H9 (cell line): ENCODE measurements at regions not wholly inside any gene's neighbourhood (a gene's known extent, or its start where the extent isn't known, plus 50 kb on each side); places are given as distances from the start of the nearest gene placed in this dataset.

Experiments used
- DNase-seq: peaks from one replicate; pipeline ENCODE4 v3.0.0-alpha.2; 2017
- H2AFZ ChIP-seq: one replicate; pipeline ENCODE4 v1.6.1; 2013; ENCODE audit warnings: mild to moderate bottlenecking, low read length, control low read depth, moderate library complexity
- H2AK5ac ChIP-seq: 2 replicates; pipeline ENCODE4 v1.6.1; 2013; ENCODE audit warnings: low read length, control low read depth, mixed read lengths; ENCODE audit not compliant: insufficient read length
- H2BK120ac ChIP-seq: one replicate; pipeline ENCODE4 v1.6.1; 2013; ENCODE audit warnings: low read depth, mild to moderate bottlenecking, low read length, control low read depth, inconsistent platforms; ENCODE audit not compliant: poor library complexity, severe bottlenecking
- H2BK12ac ChIP-seq: 2 replicates; pipeline ENCODE4 v1.6.1; 2013; ENCODE audit warnings: low read length, control low read depth, mixed read lengths, low read depth; ENCODE audit not compliant: insufficient read length
- H2BK15ac ChIP-seq: 2 replicates; pipeline ENCODE4 v1.6.1; 2013; ENCODE audit warnings: low read depth, low read length, control low read depth
- H2BK20ac ChIP-seq: one replicate; pipeline ENCODE4 v1.6.1; 2013; ENCODE audit warnings: low read depth, mild to moderate bottlenecking, low read length, control low read depth, inconsistent platforms; ENCODE audit not compliant: poor library complexity, severe bottlenecking
- H2BK5ac ChIP-seq: 2 replicates; pipeline ENCODE4 v1.6.1; 2013; ENCODE audit warnings: low read length, control low read depth, mixed read lengths; ENCODE audit not compliant: insufficient read length
- H3K14ac ChIP-seq: 2 replicates; pipeline ENCODE4 v1.6.1; 2013; ENCODE audit warnings: low read length, control low read depth; ENCODE audit not compliant: insufficient read depth
- H3K18ac ChIP-seq: 2 replicates; pipeline ENCODE4 v1.6.1; 2013; ENCODE audit warnings: low read depth, mild to moderate bottlenecking, mixed read lengths, low read length, control low read depth; ENCODE audit not compliant: insufficient read length
- H3K23ac ChIP-seq: 2 replicates; pipeline ENCODE4 v1.6.1; 2013; ENCODE audit warnings: low read length, control low read depth, mixed read lengths, low read depth; ENCODE audit not compliant: insufficient read length
- H3K23me2 ChIP-seq: 2 replicates; pipeline ENCODE4 v1.6.1; 2013; ENCODE audit warnings: low read depth, mild to moderate bottlenecking, mixed read lengths, low read length, control low read depth; ENCODE audit not compliant: insufficient read length, poor library complexity, severe bottlenecking
- H3K27ac ChIP-seq: 2 replicates; pipeline ENCODE4 v1.5.1; 2013; ENCODE audit warnings: low read length, control low read depth, mixed read lengths, low read depth; ENCODE audit not compliant: insufficient read length
- H3K27me3 ChIP-seq: 2 replicates; pipeline ENCODE4 v1.6.1; 2013; ENCODE audit warnings: low read length, control low read depth, inconsistent platforms; ENCODE audit not compliant: insufficient read depth
- H3K4ac ChIP-seq: 2 replicates; pipeline ENCODE4 v1.6.1; 2013; ENCODE audit warnings: low read depth, mild to moderate bottlenecking, control low read depth, inconsistent platforms, low read length, moderate library complexity
- H3K4me1 ChIP-seq: 2 replicates; pipeline ENCODE4 v1.6.1; 2013; ENCODE audit warnings: low read length, control low read depth, inconsistent platforms; ENCODE audit not compliant: insufficient read depth
- H3K4me2 ChIP-seq: 2 replicates; pipeline ENCODE4 v1.6.1; 2013; ENCODE audit warnings: low read length, control low read depth, mixed read lengths; ENCODE audit not compliant: insufficient read length, insufficient read depth
- H3K56ac ChIP-seq: 2 replicates; pipeline ENCODE4 v1.6.1; 2013; ENCODE audit warnings: low read depth, mild to moderate bottlenecking, mixed read lengths, low read length, control low read depth; ENCODE audit not compliant: insufficient read length
- H3K79me1 ChIP-seq: 2 replicates; pipeline ENCODE4 v1.6.1; 2013; ENCODE audit warnings: low read depth, mild to moderate bottlenecking, moderate library complexity, low read length, control low read depth, inconsistent platforms; ENCODE audit not compliant: insufficient read depth, poor library complexity, severe bottlenecking
- H3K79me2 ChIP-seq: 2 replicates; pipeline ENCODE4 v1.6.1; 2013; ENCODE audit warnings: low read length, control low read depth, inconsistent platforms; ENCODE audit not compliant: insufficient read depth
- H3K9ac ChIP-seq: 2 replicates; pipeline ENCODE4 v1.6.1; 2013; ENCODE audit warnings: low read length, control low read depth, mixed read lengths; ENCODE audit not compliant: insufficient read length; ENCODE audit errors: extremely low read depth
- H3K9me3 ChIP-seq: one replicate; pipeline ENCODE4 v1.6.1; 2013; ENCODE audit warnings: low read depth, low read length, inconsistent platforms; ENCODE audit not compliant: control insufficient read depth
- H3T11ph ChIP-seq: one replicate; pipeline ENCODE4 v1.6.1; 2013; ENCODE audit warnings: mild to moderate bottlenecking, low read length, control low read depth, inconsistent platforms
- H4K20me1 ChIP-seq: one replicate; pipeline ENCODE4 v1.6.1; 2013; ENCODE audit not compliant: control insufficient read depth, insufficient read length, insufficient read depth
- H4K5ac ChIP-seq: 2 replicates; pipeline ENCODE4 v1.6.1; 2013; ENCODE audit warnings: low read depth, mild to moderate bottlenecking, mixed read lengths, low read length, control low read depth; ENCODE audit not compliant: insufficient read length
- H4K8ac ChIP-seq: replicated peaks from 2 replicates; pipeline ENCODE4 v1.6.1; 2013; ENCODE audit warnings: low read length, control low read depth, mixed read lengths, low read depth; ENCODE audit not compliant: insufficient read length
- H4K91ac ChIP-seq: 2 replicates; pipeline ENCODE4 v1.6.1; 2013; ENCODE audit warnings: low read depth, mild to moderate bottlenecking, moderate library complexity, mixed read lengths, low read length, control low read depth; ENCODE audit not compliant: insufficient read length
- H3K27ac Mint-ChIP-seq, 3 experiments: 2 replicates in 2 of 3; 3 replicates in 1 of 3; pipeline ENCODE4 v1.8.0; 2020 to 2021; ENCODE audit warnings: mixed read lengths in 3 of 3, mild to moderate bottlenecking in 1 of 3, moderate library complexity in 1 of 3
- H3K27me3 Mint-ChIP-seq: 2 replicates; pipeline ENCODE4 v1.8.0; 2021; ENCODE audit warnings: low read depth, mild to moderate bottlenecking, moderate library complexity, mixed read lengths
- H3K36me3 Mint-ChIP-seq, 3 experiments: 2 replicates in 2 of 3; 3 replicates in 1 of 3; pipeline ENCODE4 v1.8.0; 2020 to 2021; ENCODE audit warnings: low read depth in 3 of 3, mixed read lengths in 3 of 3; ENCODE audit not compliant: insufficient read depth in 1 of 3
- H3K4me1 Mint-ChIP-seq, 2 experiments: 2 replicates each; pipeline ENCODE4 v1.8.0; 2020; ENCODE audit warnings: mixed read lengths in 2 of 2
- H3K4me3 Mint-ChIP-seq, 2 experiments: 2 replicates in 1 of 2; 3 replicates in 1 of 2; pipeline ENCODE4 v1.8.0; 2020 to 2021; ENCODE audit warnings: mild to moderate bottlenecking in 2 of 2, mixed read lengths in 2 of 2, moderate library complexity in 1 of 2
- H3K9me3 Mint-ChIP-seq, 2 experiments: 2 replicates in 1 of 2; 3 replicates in 1 of 2; pipeline ENCODE4 v1.8.0; 2020; ENCODE audit warnings: mild to moderate bottlenecking in 2 of 2, mixed read lengths in 2 of 2, moderate library complexity in 1 of 2
- CTCF ChIP-seq: fragments of 200-600 bp; sonication (generic); conservative IDR thresholded peaks from 3 replicates; pipeline ENCODE4 v1.8.0; 2021; ENCODE audit warnings: antibody characterized with exemption, mild to moderate bottlenecking
- WGBS: extraction: QIAGEN DNeasy Blood & Tissue Kit; methylation state at CpG from one replicate; pipeline ENCODE4 v1.1.7; 2013; ENCODE audit warnings: missing lambda C conversion rate, low lambda C conversion rate, mixed read lengths; ENCODE audit not compliant: insufficient read length; ENCODE audit errors: extremely low coverage; 5-methylcytosine and 5-hydroxymethylcytosine counted together

DNA sequence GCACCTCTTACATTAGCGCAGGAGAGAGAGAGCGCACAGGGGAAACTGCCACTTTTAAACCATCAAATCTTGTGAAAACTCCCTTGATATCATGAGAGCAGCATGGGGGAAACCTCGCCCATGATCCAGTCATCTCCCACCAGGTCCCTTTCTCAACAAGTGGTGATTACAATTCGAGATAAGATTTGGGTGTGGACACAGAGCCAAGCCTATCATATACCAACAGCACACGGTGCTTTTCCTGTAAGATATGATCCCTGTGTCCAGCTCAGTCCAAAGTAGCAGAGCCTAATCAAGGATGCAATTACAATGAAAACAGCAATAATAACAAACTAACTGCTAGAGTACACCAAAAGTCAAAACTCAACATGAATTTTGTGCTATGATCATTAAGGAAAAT, 148.7 kb upstream of the TCF21 start:
- no peak overlapping the region for H3K4ac ChIP-seq
- H3K56ac ChIP-seq = no peak overlapping the region
- no peak overlapping the region for H2BK120ac ChIP-seq
- H4K20me1 ChIP-seq = no peaks in the 10 kb centered on the region
- H4K8ac ChIP-seq = no peak overlapping the region
- no peak overlapping the region for H2AFZ ChIP-seq
- Mint-ChIP-seq H3K36me3 (peaks cover 0 to 1% (median 0%) of the 10 kb centered on the region in 3 experiments; a peak in 1 of 7 replicates), H3K9me3 (no peaks in the 10 kb centered on the region), H3K27ac (no peak overlapping the region; a peak in 2 of 7 replicates), H3K4me3 (no peak overlapping the region), H3K4me1 (peaks cover 12 to 13% of the 10 kb centered on the region in 2 experiments), H3K27me3 (no peaks in the 10 kb centered on the region)
- DNase-seq = no peak
- no peaks in the 10 kb centered on the region for H3K4me1 ChIP-seq
- no peak overlapping the region for H2BK12ac ChIP-seq
- H3K79me1 ChIP-seq = no peaks in the 10 kb centered on the region
- no peak overlapping the region for H3K9ac ChIP-seq
- H3K79me2 ChIP-seq = no peaks in the 10 kb centered on the region
- H3K23me2 ChIP-seq = no peaks in the 10 kb centered on the region
- no peak overlapping the region for H3K4me2 ChIP-seq
- no peak overlapping the region for H3T11ph ChIP-seq
- no peak overlapping the region for H2BK15ac ChIP-seq
- H2AK5ac ChIP-seq = no peak overlapping the region
- no peak overlapping the region for H4K5ac ChIP-seq
- no peaks in the 10 kb centered on the region for H3K27me3 ChIP-seq
- no peaks in the 10 kb centered on the region for H3K9me3 ChIP-seq
- no peak overlapping the region for H3K27ac ChIP-seq
- no CpG with 5 or more reads among the region's 5 CpGs for WGBS
- no peak overlapping the region for H2BK5ac ChIP-seq
- no peak overlapping the region for H3K18ac ChIP-seq
- H3K14ac ChIP-seq = no peak overlapping the region
- no peak overlapping the region for H2BK20ac ChIP-seq
- no peak overlapping the region for H4K91ac ChIP-seq
- H3K23ac ChIP-seq = no peak overlapping the region
- TF ChIP-seq CTCF = no peak
